ENCODE measurements at regions not wholly inside any gene's neighbourhood (a gene's known extent, or its start where the extent isn't known, plus 50 kb on each side); places are given as distances from the start of the nearest gene placed in this dataset.
"Not testable (repeated sequence)": the region's sequence is repeated elsewhere in the genome, so short reads cannot be mapped to it uniquely, and the experiment has no call there.

- not testable (repeated sequence) for TF ChIP-seq CTCF (IDR thresholded peaks at IDR 0.05; ENCODE audit: extremely low read depth in 1 of 2, insufficient read depth in 1 of 2, low read depth in 1 of 2, low read length in 2 of 2); POLR2AphosphoS5 (IDR thresholded peaks at IDR 0.05; ENCODE audit: insufficient read depth, low read depth, low read length); MAX (IDR thresholded peaks at IDR 0.05; ENCODE audit: insufficient read depth, insufficient read length); MYC (IDR thresholded peaks at IDR 0.05; ENCODE audit: low read depth, low read length); POLR2A (IDR thresholded peaks at IDR 0.05; ENCODE audit: low read depth, low read length); JUN (IDR thresholded peaks at IDR 0.05; ENCODE audit: borderline replicate concordance, insufficient read depth, insufficient read length, low read depth); GATA2 (IDR thresholded peaks at IDR 0.05; ENCODE audit: insufficient read depth, insufficient read length, low read depth, low read length); EZH2 (IDR thresholded peaks at IDR 0.05; ENCODE audit: borderline replicate concordance, low read depth, low read length, severe bottlenecking); FOS (IDR thresholded peaks at IDR 0.05; ENCODE audit: borderline replicate concordance, insufficient read depth, low read length)
Measured at GRCh38 chr9:78409928-78410510, 113.1 kb downstream of the PSAT1 start.
